Anterior cingulate cortex (tissue), 58 donors: ENCODE measurements at regions not wholly inside any gene's neighbourhood (a gene's known extent, or its start where the extent isn't known, plus 50 kb on each side); places are given as distances from the start of the nearest gene placed in this dataset.
A peak's percentile ranks its signal among the peaks of the same experiment; 100 is the strongest.

ENCODE experiments used
- DNase-seq, 58 donors: peaks; one replicate each; lab custom pipeline; 2025; lab: John Stamatoyannopoulos, UW

DNA sequence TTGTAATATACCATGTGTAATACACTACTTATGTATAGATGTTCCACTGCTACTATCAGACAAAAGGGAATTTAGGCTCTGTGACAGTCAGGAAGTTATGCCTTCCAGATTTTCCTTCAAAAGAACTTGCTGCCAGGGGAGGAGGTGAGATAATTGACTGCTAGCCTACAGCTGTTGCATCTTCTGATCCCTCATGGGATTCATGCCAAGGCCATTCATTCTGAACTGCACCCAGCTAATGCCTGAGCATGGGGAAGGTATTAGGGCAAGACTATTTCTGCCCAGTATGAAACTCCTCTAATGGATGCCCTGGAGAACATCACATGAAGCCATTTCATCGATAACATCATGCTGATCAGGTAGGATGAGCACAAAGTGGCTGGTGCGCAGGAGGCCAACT is 746.5 kb upstream of the ZNF608 start:
- no peak for DNase-seq

DNA sequence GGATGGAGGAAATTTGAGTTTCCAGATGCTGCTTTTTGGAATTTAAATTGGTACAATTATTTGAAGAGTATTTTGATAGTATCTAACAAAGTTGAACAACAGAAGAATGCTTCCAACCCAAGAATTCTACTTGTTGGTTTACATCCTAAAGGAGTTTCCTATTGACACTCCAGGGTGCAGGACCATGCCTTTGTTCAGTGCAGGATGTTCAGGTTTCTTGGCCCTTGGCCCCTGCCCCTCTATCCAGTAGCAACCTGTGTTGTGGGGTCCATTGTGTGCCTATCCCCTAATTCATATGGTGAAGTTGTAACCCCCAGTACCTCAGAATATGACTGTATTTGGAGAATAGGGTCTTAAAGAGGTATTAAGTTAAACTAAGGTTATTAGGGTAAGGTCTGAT is 750.0 kb upstream of the ZNF608 start:
- no peak for DNase-seq

DNA sequence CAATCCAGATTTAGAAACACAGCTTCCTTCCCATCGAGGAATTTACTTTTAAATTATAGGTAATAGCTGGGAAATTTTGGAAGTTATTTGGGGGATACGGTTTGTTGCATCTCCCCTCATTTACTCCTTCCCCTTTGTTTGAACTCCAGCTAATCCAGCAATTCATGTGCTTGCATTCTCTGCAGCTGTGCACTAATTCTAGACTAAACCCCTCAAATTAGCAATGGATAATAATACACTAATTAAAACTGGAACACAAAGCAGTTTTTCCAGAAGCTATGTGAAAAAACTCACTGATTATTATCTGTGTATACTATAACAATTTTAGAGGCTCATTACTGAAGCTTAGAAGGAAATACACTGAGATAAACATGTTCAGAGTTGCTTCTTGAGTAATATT is 751.2 kb upstream of the ZNF608 start:
- DNase-seq: no peak

DNA sequence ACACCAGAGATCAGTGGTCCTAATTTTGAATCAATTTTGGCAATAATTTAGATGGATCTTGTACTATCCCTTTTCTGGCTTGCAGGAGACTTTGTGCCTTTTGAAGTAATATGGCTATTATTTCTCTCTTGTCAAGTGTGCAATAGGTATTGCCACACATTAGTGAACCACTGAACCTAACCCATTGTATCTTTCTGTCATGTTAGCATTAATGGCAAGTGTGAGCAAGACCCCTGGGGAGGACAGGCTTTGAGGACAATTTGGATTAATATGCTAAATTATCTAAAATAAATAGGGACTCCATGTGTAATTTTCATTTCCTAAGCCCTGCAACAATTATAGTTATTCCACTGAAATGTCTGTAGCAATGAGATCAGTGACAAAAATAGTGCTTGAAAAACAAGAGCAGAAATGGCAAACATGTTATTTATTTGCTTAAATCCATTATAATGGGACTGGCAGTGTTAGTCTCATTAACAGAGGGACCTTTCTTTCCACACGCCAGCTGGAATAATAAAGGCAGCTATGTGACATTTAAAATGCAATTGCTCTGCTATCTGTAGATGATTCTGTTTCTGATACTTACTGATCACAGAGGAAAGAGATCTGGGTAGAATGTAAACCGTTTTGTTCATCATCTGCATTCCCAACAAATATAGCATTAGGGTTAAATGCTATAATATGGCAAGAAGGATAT is 753.3 kb upstream of the ZNF608 start:
- DNase-seq: peak in 8 of 58 donors; percentile 2 to 65 (median 14)

DNA sequence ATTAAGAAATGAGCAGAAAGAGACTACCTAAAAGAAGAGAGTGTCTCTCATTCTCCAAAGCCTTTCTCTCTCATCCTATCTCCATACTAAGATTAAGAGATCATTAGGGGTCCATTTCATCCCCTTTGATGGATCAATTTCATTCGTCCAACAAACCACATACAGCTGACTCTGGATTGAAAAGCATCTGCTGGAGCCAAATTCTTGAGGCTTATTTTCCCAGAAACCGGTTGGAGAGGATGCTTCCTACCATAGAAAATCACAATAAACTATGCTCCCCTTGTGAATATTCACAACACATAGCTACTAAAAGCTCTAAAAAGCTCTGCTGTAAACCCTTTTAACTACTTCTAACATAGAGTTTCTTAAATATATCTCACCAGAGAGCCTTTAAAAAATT is 755.0 kb upstream of the ZNF608 start:
- no peak for DNase-seq

DNA sequence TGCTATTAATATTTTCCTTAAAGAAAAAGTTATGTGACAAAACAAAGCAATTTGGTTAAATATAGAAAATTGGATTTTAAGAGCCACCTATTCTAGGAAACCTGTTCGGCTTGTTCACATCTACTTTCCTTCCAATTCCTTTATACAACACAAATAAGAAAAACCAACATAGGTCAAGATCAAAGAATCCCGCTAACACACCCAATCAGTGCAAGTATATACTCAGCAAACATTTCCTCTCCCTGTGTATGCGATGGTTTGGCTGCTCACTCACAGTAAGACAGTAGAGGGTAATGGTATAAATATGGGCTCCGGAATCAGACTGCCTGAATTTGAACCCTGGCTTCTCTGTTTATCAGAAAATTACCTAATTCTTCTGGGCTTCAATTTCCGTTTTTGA is 757.5 kb upstream of the ZNF608 start:
- DNase-seq: no peak

DNA sequence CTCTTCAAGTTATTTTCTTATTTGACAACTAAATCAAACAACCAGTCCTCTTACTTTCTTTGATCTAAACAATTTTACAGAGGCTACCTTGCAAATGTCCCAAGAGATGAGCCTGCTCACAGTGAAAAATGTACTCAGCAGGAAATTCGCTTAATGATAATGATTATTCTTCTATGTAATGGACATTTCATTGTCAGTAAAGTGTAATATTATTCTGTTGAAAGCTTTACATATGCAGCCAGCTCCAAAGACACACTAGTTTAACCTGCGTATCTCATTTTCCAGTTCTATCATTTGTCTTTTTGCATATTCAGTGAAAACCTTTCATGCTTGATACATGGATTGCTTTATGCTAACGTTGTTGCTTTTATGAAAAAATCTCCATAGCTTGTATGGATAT is 758.7 kb upstream of the ZNF608 start:
- DNase-seq: no peak

DNA sequence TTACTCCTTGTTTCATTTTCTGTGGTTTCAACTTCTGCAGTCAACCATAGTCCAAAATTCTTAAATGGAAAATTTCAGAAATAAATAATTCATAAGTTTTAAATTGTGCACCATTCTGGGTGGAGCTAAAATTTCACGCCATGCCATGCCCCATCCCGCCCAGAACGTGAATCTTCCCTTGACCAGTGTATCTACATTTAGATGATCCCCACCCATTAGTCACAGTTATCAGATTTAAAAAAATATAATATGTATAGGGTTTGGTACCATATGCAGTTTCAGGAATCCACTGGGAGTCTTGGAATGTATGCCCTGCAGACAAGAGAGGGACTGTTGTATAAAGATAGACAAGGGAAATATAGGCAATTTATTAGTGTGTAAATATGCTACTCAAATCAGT is 759.7 kb upstream of the ZNF608 start:
- DNase-seq: no peak

DNA sequence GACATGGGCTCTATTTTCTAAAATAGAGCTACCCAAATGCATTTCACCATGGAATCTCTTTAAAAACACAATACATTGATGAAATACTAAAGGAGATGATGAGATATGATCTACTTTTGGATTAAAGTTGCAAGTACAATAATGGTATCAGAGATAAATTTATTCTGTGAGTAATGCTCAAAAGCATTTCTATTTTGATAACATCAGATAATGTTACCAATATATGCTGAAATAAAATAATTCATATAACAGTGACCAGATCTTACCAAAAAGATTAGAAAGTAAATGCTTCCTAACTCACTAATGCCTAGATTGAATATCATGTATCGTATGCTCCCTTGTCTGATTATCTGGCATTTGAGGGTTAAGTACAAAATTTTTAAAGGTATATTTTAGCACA is 761.8 kb upstream of the ZNF608 start:
- no peak for DNase-seq

DNA sequence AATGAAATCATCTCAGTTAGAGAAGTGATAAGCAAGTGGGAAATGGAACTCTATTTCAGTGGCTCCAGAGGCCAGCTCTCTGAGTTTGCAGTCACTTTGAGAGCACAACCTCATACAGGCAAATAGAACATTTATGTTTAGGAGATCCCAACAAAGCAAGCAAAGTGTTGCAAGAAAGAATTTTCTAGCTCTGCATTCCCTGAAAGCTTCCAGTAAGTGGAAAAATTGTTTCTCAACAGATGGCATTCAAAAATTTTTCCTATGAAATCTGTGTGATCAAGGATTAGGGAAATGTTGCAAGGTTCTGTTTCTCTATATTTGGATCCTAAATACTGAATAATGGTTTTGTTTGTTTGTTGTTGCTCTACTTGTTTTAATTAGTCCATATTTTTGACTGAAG is 764.2 kb upstream of the ZNF608 start:
- no peak for DNase-seq

DNA sequence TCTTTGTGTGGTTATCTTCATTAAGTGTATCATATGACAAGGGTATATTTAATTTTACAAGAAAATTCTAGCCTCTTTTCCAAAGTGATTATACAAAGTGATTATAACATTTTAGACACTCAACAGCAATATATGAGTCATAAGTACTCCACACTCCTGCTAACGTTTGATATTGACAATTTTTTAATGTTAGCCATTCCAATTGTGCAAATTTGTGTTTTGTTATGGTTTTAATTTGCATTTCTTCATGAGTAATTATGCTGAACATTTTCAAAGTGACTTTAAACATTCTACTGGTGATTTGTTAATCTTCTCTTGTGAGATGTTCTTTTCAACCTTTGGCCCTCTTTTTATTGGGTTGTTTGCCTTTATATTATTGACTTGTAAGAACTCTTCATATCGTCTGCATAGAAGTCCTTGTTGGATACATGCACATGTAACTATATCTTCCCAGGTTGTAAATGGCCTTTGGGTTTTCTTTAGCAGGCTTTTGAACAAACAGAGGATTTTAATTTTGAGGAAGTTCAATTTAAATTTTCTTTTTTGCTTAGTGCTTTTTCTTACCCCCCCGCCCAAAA is 771.6 kb upstream of the ZNF608 start:
- no peak for DNase-seq

DNA sequence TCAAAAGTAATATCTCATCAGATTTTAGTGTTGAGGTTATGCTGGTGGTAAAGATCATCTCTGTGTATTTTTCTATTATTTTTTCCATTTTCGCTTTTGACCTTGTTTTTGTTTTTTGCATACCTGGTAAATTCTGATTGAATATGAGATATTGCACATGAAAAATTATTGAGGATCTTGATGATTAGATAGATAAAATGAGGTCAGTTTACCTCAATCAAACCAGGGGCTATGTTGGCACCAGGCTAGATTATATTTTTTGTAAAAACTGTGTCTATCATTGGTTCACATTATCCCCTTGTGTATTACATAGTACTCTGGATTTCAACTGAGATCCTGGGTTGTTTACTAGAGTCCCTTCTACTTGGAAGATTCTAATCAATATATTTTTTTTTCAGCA is 774.9 kb upstream of the ZNF608 start:
- no peak for DNase-seq

DNA sequence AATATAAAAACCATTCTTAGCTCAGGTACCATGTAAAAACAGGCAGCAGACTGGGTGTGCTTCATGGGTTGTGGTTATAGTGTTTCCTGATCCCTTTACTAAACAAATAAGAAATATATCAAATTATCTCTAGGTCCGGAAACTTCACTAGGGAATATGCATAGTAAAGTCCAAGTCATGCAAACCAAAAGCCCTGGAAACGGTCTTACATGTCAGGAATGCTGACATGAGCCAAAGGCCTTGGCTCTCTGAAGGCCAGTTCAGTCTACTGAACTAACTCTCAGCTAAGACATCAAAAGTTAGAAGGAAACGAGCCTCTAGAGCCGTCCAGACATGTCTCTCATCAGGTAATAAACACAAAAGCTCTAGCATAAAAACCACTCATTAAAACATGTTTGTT is 778.9 kb upstream of the ZNF608 start:
- no peak for DNase-seq

DNA sequence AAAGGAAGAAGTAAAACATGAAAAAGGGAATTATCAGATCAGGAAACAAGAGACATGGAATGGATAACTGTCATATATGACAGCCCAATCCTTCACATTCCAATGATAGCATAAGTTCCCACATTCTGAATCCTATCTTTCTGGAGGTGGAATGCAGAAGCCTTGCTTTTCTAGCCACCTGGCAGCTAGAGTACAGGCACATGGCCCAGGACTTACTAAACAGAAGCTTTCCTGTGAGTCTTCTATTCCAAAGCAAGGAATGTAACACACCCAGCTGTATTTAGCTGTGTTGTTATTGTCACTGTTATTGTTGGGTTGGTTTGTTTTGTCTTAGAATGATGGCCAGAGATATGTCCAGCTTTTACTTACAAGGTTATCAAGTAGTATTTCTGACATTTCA is 780.5 kb upstream of the ZNF608 start:
- DNase-seq: no peak

DNA sequence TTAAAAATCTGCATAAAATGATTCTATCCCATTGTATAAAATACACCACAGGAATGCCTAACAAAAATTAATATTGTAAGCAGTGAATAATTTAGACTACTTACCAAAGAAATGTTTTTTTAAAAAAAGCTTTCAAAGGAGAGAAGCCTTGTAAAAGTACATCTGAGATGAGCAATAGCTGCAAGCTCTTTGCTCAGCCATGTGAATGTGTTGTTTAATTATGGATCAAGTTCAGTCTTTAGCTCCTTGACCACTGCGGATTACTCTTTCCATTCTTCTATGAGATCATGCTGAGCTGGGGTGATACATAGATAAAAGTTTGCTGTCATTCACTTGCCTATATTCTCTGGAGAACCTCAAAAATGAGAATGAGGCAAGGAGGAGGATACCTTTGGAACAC is 782.4 kb upstream of the ZNF608 start:
- no peak for DNase-seq

DNA sequence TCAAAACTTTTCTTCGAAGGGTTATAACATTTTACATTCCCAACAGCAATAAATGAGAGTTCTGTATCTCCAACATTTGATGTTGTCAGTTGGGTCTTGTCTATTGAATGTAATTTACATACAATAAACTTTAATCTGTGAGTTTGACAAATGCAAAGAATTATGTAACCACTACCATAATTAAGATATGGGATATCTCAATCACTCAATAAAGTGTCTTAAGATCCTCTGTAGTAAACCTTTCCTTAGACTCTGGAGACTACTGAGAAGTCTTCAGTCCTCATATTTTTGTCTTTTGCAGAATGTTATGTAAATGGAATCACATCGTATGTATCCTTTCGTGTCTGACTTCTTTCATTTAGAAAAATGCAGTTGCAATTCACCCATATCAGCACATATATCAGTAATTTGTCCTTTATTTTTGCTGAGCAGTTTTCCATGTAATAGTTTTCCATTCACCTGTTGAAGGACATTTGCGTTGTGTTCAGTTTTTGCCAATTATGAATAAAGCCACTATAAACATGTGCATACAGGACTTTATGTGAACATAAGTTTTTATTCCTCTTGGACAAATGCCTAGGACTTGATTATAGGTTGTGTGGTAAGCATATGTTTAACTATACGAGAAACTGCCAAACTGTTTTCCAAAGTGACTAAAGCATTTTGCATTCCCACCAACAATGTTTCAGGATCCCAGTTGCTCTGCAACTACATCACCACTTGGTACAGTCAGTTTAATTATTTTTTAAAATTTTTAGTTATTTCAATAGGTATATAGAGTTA is 784.6 kb upstream of the ZNF608 start:
- no peak for DNase-seq

DNA sequence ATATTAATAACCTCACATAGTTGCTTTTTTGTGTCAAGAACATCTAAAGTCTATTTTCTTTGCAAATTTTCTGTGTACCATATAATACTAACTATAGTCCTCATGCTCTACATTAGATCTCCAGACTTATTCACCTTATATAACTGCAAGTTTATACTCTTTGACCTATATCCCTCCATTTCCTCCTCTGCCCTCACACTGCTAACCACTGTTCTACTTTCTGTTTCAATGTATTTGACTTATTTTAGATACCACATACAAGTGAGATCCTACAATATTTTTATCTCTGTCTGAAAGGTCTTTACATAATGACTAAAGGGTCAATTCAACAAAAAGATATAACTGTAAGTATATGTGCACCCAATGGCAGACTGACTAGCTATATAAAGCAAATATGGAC is 789.7 kb upstream of the ZNF608 start:
- no peak for DNase-seq

DNA sequence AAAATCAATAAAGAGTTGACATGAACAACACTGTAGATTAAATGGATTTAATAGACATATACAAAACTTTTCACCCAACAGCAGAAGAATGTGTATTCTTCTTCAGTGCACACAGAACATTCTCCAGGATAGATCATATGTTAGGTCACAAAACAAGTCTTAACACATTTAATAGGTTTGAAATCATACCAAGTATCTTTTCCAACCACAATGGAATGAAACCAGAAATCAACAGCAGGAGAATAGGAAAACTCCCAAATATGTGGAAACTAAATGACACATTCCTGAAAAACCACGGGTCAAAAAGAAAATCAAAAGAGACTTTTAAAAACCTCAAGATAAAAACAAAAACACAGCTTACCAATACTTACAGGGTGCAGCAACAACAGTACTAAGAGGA is 790.1 kb upstream of the ZNF608 start:
- no peak for DNase-seq

DNA sequence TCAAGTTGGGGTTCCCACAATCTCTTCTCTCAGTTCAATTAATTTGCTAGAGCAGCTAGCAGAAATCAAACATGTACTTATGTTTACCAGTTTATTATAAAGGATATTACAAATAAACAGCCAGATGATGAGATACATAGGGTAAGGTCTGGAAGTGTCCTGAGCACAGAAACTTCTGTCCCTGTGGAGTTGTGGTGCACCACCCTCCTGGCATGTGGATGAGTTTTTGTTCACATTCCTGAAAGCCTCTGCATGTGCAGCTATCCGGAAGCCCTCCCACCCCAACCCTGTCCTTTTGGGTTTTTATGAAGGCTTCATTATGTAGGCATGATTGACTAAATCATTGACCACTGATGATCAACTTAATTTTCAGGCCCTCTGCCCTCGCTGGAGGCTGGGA is 791.2 kb upstream of the ZNF608 start:
- no peak for DNase-seq

DNA sequence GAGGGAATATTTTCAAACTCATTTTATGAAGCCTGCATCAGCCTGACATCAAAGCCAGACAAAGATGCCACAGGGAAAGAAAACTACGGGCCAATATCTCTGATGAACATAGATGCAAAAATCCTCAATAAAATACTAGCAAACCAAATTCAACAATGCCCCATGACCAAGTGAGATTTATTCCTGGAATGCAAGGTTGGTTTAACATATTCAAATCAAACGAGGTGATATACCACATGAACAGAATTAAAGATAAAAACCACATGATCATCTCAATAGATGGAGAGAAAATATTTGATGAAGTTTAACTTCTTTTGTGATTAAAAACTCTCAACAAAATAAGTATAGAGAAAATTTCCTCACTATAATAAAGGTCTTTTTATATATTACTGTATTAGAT is 792.0 kb upstream of the ZNF608 start:
- no peak for DNase-seq

DNA sequence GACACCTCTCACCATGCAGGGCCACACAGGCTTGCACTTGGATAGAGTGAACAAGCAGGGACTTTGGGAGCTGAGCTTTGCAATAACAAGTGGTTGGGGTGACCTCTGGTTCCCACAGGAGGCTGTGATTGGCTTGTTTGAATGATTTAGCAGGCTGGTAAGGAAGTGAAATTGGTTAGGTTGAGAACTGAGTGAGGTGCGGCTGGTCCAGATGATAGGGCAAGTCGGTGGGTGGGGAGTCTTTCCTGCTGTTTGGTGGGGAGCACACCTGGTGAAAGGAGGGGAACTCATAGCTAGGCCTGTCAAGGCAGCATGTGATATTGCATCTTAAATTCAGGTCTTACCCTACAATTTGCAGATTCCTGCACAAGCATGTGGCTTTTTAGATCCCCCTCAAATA is 794.6 kb upstream of the ZNF608 start:
- DNase-seq: no peak

DNA sequence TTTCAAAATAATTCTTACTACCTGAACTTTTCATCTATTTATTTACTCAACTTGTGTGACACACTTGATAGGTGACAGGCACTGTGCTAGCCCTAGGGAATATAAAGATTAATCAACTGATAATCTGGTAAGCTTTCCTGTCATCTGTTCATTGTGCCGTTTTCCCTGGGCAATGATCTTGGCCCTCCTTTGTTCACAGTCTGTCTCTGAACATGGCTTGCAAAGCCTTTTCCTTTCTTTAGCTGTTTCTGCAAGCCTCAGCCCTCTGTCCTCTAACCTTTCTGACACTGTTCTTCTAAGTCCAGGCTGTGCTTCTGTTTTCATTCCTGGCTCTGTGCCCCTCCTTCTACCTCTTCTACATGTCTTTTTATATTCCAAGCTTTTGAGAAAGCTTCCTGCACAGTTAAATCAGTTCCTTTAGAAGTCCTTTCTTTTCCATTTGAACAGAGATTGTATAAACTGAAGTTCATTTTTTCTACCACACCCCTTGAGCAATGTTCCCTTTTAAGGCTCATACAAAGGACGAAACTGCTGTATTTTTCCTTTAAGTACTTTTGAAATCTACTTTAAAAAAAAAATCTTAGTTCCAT is 803.0 kb upstream of the ZNF608 start:
- no peak for DNase-seq
